Upper lobe of left lung (tissue), 6 donors: ENCODE measurements at regions not wholly inside any gene's neighbourhood (a gene's known extent, or its start where the extent isn't known, plus 50 kb on each side); places are given as distances from the start of the nearest gene placed in this dataset.
A peak's percentile ranks its signal among the peaks of the same experiment; 100 is the strongest.
"Not testable (repeated sequence)": the region's sequence is repeated elsewhere in the genome, so short reads cannot be mapped to it uniquely, and the experiment has no call there.

Experiments
- ATAC-seq, 2 donors: fragments of 200-7000 bp; cut with Tn5 transposase; one replicate each; pipeline ENCODE4 v1.9.1; 2022; ENCODE audit warnings: mild to moderate bottlenecking in 2 of 2, moderate library complexity in 2 of 2; ENCODE audit not compliant: low FRiP score in 2 of 2
- DNase-seq, 2 donors: peaks; one replicate each; pipeline ENCODE4 v3.0.0-alpha.2; 2019 to 2020
- H3K27ac ChIP-seq, 4 donors: fragments of 200-600 bp; sonication (generic); one replicate each; pipeline ENCODE4 v1.5.1; 2016 to 2019
- H3K27me3 ChIP-seq, 4 donors: fragments of 200-600 bp; sonication (generic); one replicate each; pipeline ENCODE4 v1.5.1; 2017 to 2019
- H3K36me3 ChIP-seq, 4 donors: fragments of 200-600 bp; sonication (generic); one replicate each; pipeline ENCODE4 v1.5.1; 2016 to 2019
- H3K4me1 ChIP-seq, 4 donors: fragments of 200-600 bp; sonication (generic); one replicate each; pipeline ENCODE4 v1.5.1; 2018 to 2019
- H3K4me3 ChIP-seq, 4 donors: fragments of 200-600 bp; sonication (generic); one replicate each; pipeline ENCODE4 v1.5.1; 2017 to 2019; ENCODE audit warnings: mild to moderate bottlenecking in 2 of 4, moderate library complexity in 1 of 4
- H3K9me3 ChIP-seq, 4 donors: fragments of 200-600 bp; sonication (generic); one replicate each; pipeline ENCODE4 v1.5.1; 2018 to 2019
- EP300 ChIP-seq, 4 donors: sonication (generic); formaldehyde crosslinking; IDR thresholded peaks; one replicate each; pipeline ENCODE4 v1.5.1; 2017; ENCODE audit warnings: antibody characterized with exemption in 4 of 4, control low read depth in 2 of 4
- POLR2A ChIP-seq, 4 donors: fragments of 450-650 bp; IDR thresholded peaks; one replicate each; pipeline ENCODE4 v1.5.1; 2016 to 2017; ENCODE audit warnings: antibody characterized with exemption in 4 of 4, mild to moderate bottlenecking in 2 of 4
- POLR2AphosphoS5 ChIP-seq, 2 donors: sonication (generic); formaldehyde crosslinking; IDR thresholded peaks; one replicate each; pipeline ENCODE4 v1.5.1; 2017; ENCODE audit warnings: antibody characterized with exemption in 2 of 2
- WGBS, 2 donors: methylation state at CpG; one replicate each; pipeline ENCODE4 v1.1.5; 2017 to 2018; 5-methylcytosine and 5-hydroxymethylcytosine counted together
- TF ChIP-seq, protein P1 (sequence below), 6 experiments: fragments of 450-650 bp in 4 of 6; fragments of 200-600 bp in 2 of 6; sonication (generic) in 2 of 6; IDR thresholded peaks; one replicate each; pipeline ENCODE4 v1.5.1; 2016 to 2019; ENCODE audit warnings: antibody characterized with exemption in 6 of 6
- donor health status: DM: no; HTN: no; CAD: no; lungs with moderate emphysema.
- donor health status: DM: no; HTN: yes; CAD: no; lungs with severe emphysema.

DNA sequence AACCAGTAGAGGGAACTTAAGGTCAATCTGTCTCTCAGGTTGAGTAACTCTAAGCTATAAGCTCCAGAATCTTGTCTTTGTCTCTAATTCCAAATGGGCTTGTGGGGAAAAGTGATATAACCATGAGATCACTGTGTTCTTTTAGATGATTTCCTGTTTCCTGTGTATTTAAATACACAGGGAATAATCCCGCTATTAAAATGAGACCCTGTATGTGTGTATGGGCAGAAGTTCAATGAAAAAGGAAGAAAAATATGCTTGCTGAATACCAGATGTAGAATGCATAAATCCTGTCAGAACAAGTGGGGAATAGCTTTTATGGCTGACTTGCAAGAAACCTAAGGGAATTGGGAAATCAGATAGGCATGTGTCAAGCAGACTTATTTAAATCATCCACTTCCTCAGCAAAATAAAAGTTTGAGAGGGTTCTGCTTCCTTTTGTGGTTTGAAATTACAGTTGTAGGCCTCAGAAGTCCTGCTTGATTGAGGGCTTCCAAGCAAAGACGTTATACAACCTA, 164.7 kb upstream of the PDE7B start:
- Histone ChIP-seq H3K27ac (no peak overlapping the region), H3K4me3 (no peak overlapping the region), H3K9me3 (no peaks in the 10 kb centered on the region), H3K4me1 (peaks cover 0 to 6% (median 0%) of the 10 kb centered on the region in 4 donors), H3K36me3 (no peaks in the 10 kb centered on the region), H3K27me3 (no peaks in the 10 kb centered on the region)
- DNase-seq (no peak), ATAC-seq (peak in 1 of 2 donors; percentile 62)
- TF ChIP-seq, protein P1, sequence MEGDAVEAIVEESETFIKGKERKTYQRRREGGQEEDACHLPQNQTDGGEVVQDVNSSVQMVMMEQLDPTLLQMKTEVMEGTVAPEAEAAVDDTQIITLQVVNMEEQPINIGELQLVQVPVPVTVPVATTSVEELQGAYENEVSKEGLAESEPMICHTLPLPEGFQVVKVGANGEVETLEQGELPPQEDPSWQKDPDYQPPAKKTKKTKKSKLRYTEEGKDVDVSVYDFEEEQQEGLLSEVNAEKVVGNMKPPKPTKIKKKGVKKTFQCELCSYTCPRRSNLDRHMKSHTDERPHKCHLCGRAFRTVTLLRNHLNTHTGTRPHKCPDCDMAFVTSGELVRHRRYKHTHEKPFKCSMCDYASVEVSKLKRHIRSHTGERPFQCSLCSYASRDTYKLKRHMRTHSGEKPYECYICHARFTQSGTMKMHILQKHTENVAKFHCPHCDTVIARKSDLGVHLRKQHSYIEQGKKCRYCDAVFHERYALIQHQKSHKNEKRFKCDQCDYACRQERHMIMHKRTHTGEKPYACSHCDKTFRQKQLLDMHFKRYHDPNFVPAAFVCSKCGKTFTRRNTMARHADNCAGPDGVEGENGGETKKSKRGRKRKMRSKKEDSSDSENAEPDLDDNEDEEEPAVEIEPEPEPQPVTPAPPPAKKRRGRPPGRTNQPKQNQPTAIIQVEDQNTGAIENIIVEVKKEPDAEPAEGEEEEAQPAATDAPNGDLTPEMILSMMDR (IDR thresholded peaks at IDR 0.05) = no peak
- TF ChIP-seq POLR2A (IDR thresholded peaks at IDR 0.05) = no peak
- TF ChIP-seq POLR2AphosphoS5 (IDR thresholded peaks at IDR 0.05) = no peak
- TF ChIP-seq EP300 (IDR thresholded peaks at IDR 0.05) = no peak
- 34 to 36% methylated on average over 2 of the region's 2 CpGs for WGBS, 2 donors

DNA sequence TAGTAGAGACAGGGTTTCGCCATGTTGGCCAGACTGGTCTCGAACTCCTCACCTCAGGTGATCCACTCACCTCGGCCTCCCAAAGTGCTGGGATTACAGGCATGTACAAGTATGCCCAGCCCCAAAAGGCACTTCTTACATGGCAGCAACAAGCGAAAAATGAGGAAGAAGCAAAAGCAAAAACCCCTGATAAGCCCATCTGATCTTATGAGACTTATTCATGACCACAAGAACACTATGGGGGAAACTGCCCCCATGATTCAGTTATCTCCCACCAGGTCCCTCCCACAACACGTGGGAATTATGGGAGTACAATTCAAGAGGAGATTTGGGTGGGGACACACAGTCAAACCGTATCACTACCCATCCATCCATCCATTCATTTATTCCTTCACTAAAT, 163.0 kb upstream of the PDE7B start:
- ATAC-seq, H3K4me1 ChIP-seq, H3K36me3 ChIP-seq, H3K27ac ChIP-seq, DNase-seq, H3K27me3 ChIP-seq, H3K9me3 ChIP-seq, H3K4me3 ChIP-seq: not testable (repeated sequence)
- 82 to 88% methylated on average over 6 of the region's 6 CpGs for WGBS, 2 donors

DNA sequence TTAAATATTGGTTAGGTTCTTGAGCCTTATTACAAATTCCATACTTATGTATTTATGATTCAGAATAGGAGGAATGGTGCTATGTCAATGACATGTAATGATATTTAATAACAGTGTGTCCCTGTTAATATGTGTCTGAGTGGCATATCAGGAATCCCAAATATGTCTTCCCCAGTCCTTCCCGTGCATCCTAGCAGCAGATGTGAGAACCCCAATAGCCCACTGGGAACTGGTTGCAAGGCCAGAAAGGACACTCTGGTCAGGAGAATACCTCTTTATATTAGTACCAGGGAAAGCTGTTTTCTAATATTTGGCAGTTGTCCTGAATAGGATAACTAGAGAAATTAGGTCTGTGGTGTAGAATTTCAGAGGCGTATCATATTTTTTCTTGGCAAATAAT, 159.1 kb upstream of the PDE7B start:
- ATAC-seq (no peak), DNase-seq (no peak)
- H3K27me3 ChIP-seq = no peaks in the 10 kb centered on the region
- no peak for TF ChIP-seq POLR2A (IDR thresholded peaks at IDR 0.05)
- TF ChIP-seq, protein P1 (IDR thresholded peaks at IDR 0.05) = no peak
- H3K4me3 ChIP-seq = no peak overlapping the region
- no peaks in the 10 kb centered on the region for H3K9me3 ChIP-seq
- no peak overlapping the region for H3K27ac ChIP-seq
- no peaks in the 10 kb centered on the region for H3K4me1 ChIP-seq
- no peaks in the 10 kb centered on the region for H3K36me3 ChIP-seq
- WGBS, 2 donors = 89 to 94% methylated on average over 2 of the region's 2 CpGs

DNA sequence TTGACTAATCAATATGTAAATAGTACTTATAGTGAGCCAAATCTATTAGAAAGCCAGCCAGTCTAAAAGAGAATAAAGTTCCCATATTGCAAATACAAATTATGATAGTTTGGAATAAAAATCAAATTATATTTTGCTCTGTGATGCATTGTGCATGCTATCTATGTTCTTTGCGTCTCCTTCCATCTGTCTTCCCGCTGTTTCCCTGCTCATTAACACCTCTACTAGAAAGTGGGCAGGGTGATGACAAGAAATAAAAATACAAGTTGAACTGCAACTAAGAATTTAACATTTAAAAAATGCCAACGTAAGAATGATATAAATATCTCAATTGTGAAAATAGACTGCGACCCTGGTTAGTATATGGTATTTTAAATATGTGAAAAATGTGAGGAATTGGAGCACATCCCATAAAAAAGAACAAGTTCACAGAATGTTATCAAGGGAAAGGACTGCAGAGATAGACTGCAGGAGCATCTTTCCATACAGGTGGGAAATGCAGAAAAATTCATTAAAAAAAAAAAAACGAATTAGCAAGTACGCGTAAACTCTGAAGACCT, 157.6 kb upstream of the PDE7B start:
- no peak overlapping the region for H3K27ac ChIP-seq

DNA sequence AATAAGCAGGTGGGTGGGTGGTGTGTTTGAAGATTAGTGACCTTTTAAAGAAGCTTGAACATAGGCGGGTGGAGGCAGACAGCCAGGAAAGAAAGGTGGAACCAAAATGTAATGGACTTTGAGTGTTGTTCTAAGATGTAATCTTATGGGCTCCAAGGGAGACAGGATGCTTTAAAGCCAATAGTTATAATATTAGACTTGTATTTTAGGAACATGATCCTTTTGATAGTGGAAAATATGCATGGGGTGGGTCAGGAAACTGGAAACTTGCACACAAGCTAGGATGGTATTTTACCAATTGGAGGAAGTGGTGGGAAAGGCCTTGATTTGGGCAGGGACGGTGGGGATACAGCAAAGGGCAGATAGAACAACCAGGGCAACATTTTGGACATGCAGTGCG, 151.8 kb upstream of the PDE7B start:
- TF ChIP-seq EP300 (IDR thresholded peaks at IDR 0.05) (no peak), POLR2A (IDR thresholded peaks at IDR 0.05) (no peak), POLR2AphosphoS5 (IDR thresholded peaks at IDR 0.05) (no peak)
- TF ChIP-seq, protein P1 (IDR thresholded peaks at IDR 0.05) = no peak
- Histone ChIP-seq H3K36me3 (no peaks in the 10 kb centered on the region), H3K4me1 (no peaks in the 10 kb centered on the region), H3K27ac (no peak overlapping the region), H3K27me3 (no peaks in the 10 kb centered on the region), H3K4me3 (no peak overlapping the region), H3K9me3 (no peaks in the 10 kb centered on the region)
- ATAC-seq = no peak
- no peak for DNase-seq
- 71 to 88% methylated on average over 3 of the region's 3 CpGs for WGBS, 2 donors

More for the DNA sequence above, 157.6 kb upstream of the PDE7B start:
- 77 to 80% methylated on average over 7 of the region's 7 CpGs for WGBS, 2 donors
- no peak for TF ChIP-seq POLR2A (IDR thresholded peaks at IDR 0.05)
- no peak for TF ChIP-seq POLR2AphosphoS5 (IDR thresholded peaks at IDR 0.05)
- TF ChIP-seq, protein P1 (IDR thresholded peaks at IDR 0.05) = no peak
- TF ChIP-seq EP300 (IDR thresholded peaks at IDR 0.05) = no peak
- Histone ChIP-seq H3K27me3 (no peaks in the 10 kb centered on the region), H3K9me3 (no peaks in the 10 kb centered on the region), H3K36me3 (no peaks in the 10 kb centered on the region), H3K4me3 (no peak overlapping the region), H3K4me1 (no peaks in the 10 kb centered on the region)
- ATAC-seq (no peak), DNase-seq (no peak)
